H9 (cell line): ENCODE measurements at regions not wholly inside any gene's neighbourhood (a gene's known extent, or its start where the extent isn't known, plus 50 kb on each side); places are given as distances from the start of the nearest gene placed in this dataset.

Experiments
- DNase-seq: peaks from one replicate; pipeline ENCODE4 v3.0.0-alpha.2; 2017
- H2AFZ ChIP-seq: one replicate; pipeline ENCODE4 v1.6.1; 2013; ENCODE audit warnings: mild to moderate bottlenecking, low read length, control low read depth, moderate library complexity
- H2AK5ac ChIP-seq: 2 replicates; pipeline ENCODE4 v1.6.1; 2013; ENCODE audit warnings: low read length, control low read depth, mixed read lengths; ENCODE audit not compliant: insufficient read length
- H2BK120ac ChIP-seq: one replicate; pipeline ENCODE4 v1.6.1; 2013; ENCODE audit warnings: low read depth, mild to moderate bottlenecking, low read length, control low read depth, inconsistent platforms; ENCODE audit not compliant: poor library complexity, severe bottlenecking
- H2BK12ac ChIP-seq: 2 replicates; pipeline ENCODE4 v1.6.1; 2013; ENCODE audit warnings: low read length, control low read depth, mixed read lengths, low read depth; ENCODE audit not compliant: insufficient read length
- H2BK15ac ChIP-seq: 2 replicates; pipeline ENCODE4 v1.6.1; 2013; ENCODE audit warnings: low read depth, low read length, control low read depth
- H2BK20ac ChIP-seq: one replicate; pipeline ENCODE4 v1.6.1; 2013; ENCODE audit warnings: low read depth, mild to moderate bottlenecking, low read length, control low read depth, inconsistent platforms; ENCODE audit not compliant: poor library complexity, severe bottlenecking
- H2BK5ac ChIP-seq: 2 replicates; pipeline ENCODE4 v1.6.1; 2013; ENCODE audit warnings: low read length, control low read depth, mixed read lengths; ENCODE audit not compliant: insufficient read length
- H3K14ac ChIP-seq: 2 replicates; pipeline ENCODE4 v1.6.1; 2013; ENCODE audit warnings: low read length, control low read depth; ENCODE audit not compliant: insufficient read depth
- H3K18ac ChIP-seq: 2 replicates; pipeline ENCODE4 v1.6.1; 2013; ENCODE audit warnings: low read depth, mild to moderate bottlenecking, mixed read lengths, low read length, control low read depth; ENCODE audit not compliant: insufficient read length
- H3K23ac ChIP-seq: 2 replicates; pipeline ENCODE4 v1.6.1; 2013; ENCODE audit warnings: low read length, control low read depth, mixed read lengths, low read depth; ENCODE audit not compliant: insufficient read length
- H3K23me2 ChIP-seq: 2 replicates; pipeline ENCODE4 v1.6.1; 2013; ENCODE audit warnings: low read depth, mild to moderate bottlenecking, mixed read lengths, low read length, control low read depth; ENCODE audit not compliant: insufficient read length, poor library complexity, severe bottlenecking
- H3K27ac ChIP-seq: 2 replicates; pipeline ENCODE4 v1.5.1; 2013; ENCODE audit warnings: low read length, control low read depth, mixed read lengths, low read depth; ENCODE audit not compliant: insufficient read length
- H3K27me3 ChIP-seq: 2 replicates; pipeline ENCODE4 v1.6.1; 2013; ENCODE audit warnings: low read length, control low read depth, inconsistent platforms; ENCODE audit not compliant: insufficient read depth
- H3K4ac ChIP-seq: 2 replicates; pipeline ENCODE4 v1.6.1; 2013; ENCODE audit warnings: low read depth, mild to moderate bottlenecking, control low read depth, inconsistent platforms, low read length, moderate library complexity
- H3K4me1 ChIP-seq: 2 replicates; pipeline ENCODE4 v1.6.1; 2013; ENCODE audit warnings: low read length, control low read depth, inconsistent platforms; ENCODE audit not compliant: insufficient read depth
- H3K4me2 ChIP-seq: 2 replicates; pipeline ENCODE4 v1.6.1; 2013; ENCODE audit warnings: low read length, control low read depth, mixed read lengths; ENCODE audit not compliant: insufficient read length, insufficient read depth
- H3K56ac ChIP-seq: 2 replicates; pipeline ENCODE4 v1.6.1; 2013; ENCODE audit warnings: low read depth, mild to moderate bottlenecking, mixed read lengths, low read length, control low read depth; ENCODE audit not compliant: insufficient read length
- H3K79me1 ChIP-seq: 2 replicates; pipeline ENCODE4 v1.6.1; 2013; ENCODE audit warnings: low read depth, mild to moderate bottlenecking, moderate library complexity, low read length, control low read depth, inconsistent platforms; ENCODE audit not compliant: insufficient read depth, poor library complexity, severe bottlenecking
- H3K79me2 ChIP-seq: 2 replicates; pipeline ENCODE4 v1.6.1; 2013; ENCODE audit warnings: low read length, control low read depth, inconsistent platforms; ENCODE audit not compliant: insufficient read depth
- H3K9ac ChIP-seq: 2 replicates; pipeline ENCODE4 v1.6.1; 2013; ENCODE audit warnings: low read length, control low read depth, mixed read lengths; ENCODE audit not compliant: insufficient read length; ENCODE audit errors: extremely low read depth
- H3K9me3 ChIP-seq: one replicate; pipeline ENCODE4 v1.6.1; 2013; ENCODE audit warnings: low read depth, low read length, inconsistent platforms; ENCODE audit not compliant: control insufficient read depth
- H3T11ph ChIP-seq: one replicate; pipeline ENCODE4 v1.6.1; 2013; ENCODE audit warnings: mild to moderate bottlenecking, low read length, control low read depth, inconsistent platforms
- H4K20me1 ChIP-seq: one replicate; pipeline ENCODE4 v1.6.1; 2013; ENCODE audit not compliant: control insufficient read depth, insufficient read length, insufficient read depth
- H4K5ac ChIP-seq: 2 replicates; pipeline ENCODE4 v1.6.1; 2013; ENCODE audit warnings: low read depth, mild to moderate bottlenecking, mixed read lengths, low read length, control low read depth; ENCODE audit not compliant: insufficient read length
- H4K8ac ChIP-seq: replicated peaks from 2 replicates; pipeline ENCODE4 v1.6.1; 2013; ENCODE audit warnings: low read length, control low read depth, mixed read lengths, low read depth; ENCODE audit not compliant: insufficient read length
- H4K91ac ChIP-seq: 2 replicates; pipeline ENCODE4 v1.6.1; 2013; ENCODE audit warnings: low read depth, mild to moderate bottlenecking, moderate library complexity, mixed read lengths, low read length, control low read depth; ENCODE audit not compliant: insufficient read length
- H3K27ac Mint-ChIP-seq, 3 experiments: 2 replicates in 2 of 3; 3 replicates in 1 of 3; pipeline ENCODE4 v1.8.0; 2020 to 2021; ENCODE audit warnings: mixed read lengths in 3 of 3, mild to moderate bottlenecking in 1 of 3, moderate library complexity in 1 of 3
- H3K27me3 Mint-ChIP-seq: 2 replicates; pipeline ENCODE4 v1.8.0; 2021; ENCODE audit warnings: low read depth, mild to moderate bottlenecking, moderate library complexity, mixed read lengths
- H3K36me3 Mint-ChIP-seq, 3 experiments: 2 replicates in 2 of 3; 3 replicates in 1 of 3; pipeline ENCODE4 v1.8.0; 2020 to 2021; ENCODE audit warnings: low read depth in 3 of 3, mixed read lengths in 3 of 3; ENCODE audit not compliant: insufficient read depth in 1 of 3
- H3K4me1 Mint-ChIP-seq, 2 experiments: 2 replicates each; pipeline ENCODE4 v1.8.0; 2020; ENCODE audit warnings: mixed read lengths in 2 of 2
- H3K4me3 Mint-ChIP-seq, 2 experiments: 2 replicates in 1 of 2; 3 replicates in 1 of 2; pipeline ENCODE4 v1.8.0; 2020 to 2021; ENCODE audit warnings: mild to moderate bottlenecking in 2 of 2, mixed read lengths in 2 of 2, moderate library complexity in 1 of 2
- H3K9me3 Mint-ChIP-seq, 2 experiments: 2 replicates in 1 of 2; 3 replicates in 1 of 2; pipeline ENCODE4 v1.8.0; 2020; ENCODE audit warnings: mild to moderate bottlenecking in 2 of 2, mixed read lengths in 2 of 2, moderate library complexity in 1 of 2
- WGBS: extraction: QIAGEN DNeasy Blood & Tissue Kit; methylation state at CpG from one replicate; pipeline ENCODE4 v1.1.7; 2013; ENCODE audit warnings: missing lambda C conversion rate, low lambda C conversion rate, mixed read lengths; ENCODE audit not compliant: insufficient read length; ENCODE audit errors: extremely low coverage; 5-methylcytosine and 5-hydroxymethylcytosine counted together
- TF ChIP-seq, protein P1 (sequence below): fragments of 200-600 bp; sonication (generic); conservative IDR thresholded peaks from 3 replicates; pipeline ENCODE4 v1.8.0; 2021; ENCODE audit warnings: antibody characterized with exemption, mild to moderate bottlenecking

DNA sequence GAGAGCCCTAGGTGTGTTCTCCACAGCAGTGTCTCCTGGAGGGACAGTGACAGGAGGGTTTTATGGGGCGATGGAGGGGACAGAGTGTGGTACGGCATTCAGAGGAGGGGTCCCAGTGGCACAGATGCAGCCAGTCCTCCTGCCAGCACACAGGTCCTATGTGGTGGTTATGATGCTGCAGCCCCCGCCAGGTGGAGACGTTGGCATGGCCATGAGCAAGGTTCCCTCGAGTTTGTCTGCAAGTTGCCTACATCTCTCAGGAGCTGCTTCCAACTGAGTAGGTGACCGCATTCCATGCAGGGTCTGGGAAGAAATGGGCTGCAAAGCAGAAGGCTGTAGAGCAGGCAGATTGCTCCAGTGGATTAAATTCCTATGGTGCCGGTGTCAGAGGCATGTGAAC is 646.0 kb downstream of the TBC1D22A start:
- no peaks in the 10 kb centered on the region for H3K4me1 Mint-ChIP-seq
- Histone ChIP-seq H3K23ac (no peak overlapping the region), H3K18ac (no peak overlapping the region), H2AFZ (no peak overlapping the region), H2AK5ac (no peak overlapping the region), H3K27me3 (no peaks in the 10 kb centered on the region), H2BK5ac (no peak overlapping the region), H3K4me2 (no peak overlapping the region), H2BK120ac (no peak overlapping the region), H2BK12ac (no peak overlapping the region), H3K9me3 (peaks cover 86% of the 10 kb centered on the region), H4K91ac (no peak overlapping the region), H2BK15ac (no peak overlapping the region), H3K14ac (no peak overlapping the region), H3K4me1 (no peaks in the 10 kb centered on the region), H4K5ac (no peak overlapping the region), H4K8ac (no peak overlapping the region), H3K4ac (no peak overlapping the region), H3K79me2 (no peaks in the 10 kb centered on the region), H4K20me1 (no peaks in the 10 kb centered on the region), H3K56ac (no peak overlapping the region), H3K27ac (no peak overlapping the region), H3K23me2 (no peaks in the 10 kb centered on the region), H3K79me1 (no peaks in the 10 kb centered on the region), H3T11ph (no peak overlapping the region), H2BK20ac (no peak overlapping the region), H3K9ac (no peak overlapping the region)
- WGBS, result no CpG with 5 or more reads among the region's 7 CpGs
- TF ChIP-seq, protein P1, sequence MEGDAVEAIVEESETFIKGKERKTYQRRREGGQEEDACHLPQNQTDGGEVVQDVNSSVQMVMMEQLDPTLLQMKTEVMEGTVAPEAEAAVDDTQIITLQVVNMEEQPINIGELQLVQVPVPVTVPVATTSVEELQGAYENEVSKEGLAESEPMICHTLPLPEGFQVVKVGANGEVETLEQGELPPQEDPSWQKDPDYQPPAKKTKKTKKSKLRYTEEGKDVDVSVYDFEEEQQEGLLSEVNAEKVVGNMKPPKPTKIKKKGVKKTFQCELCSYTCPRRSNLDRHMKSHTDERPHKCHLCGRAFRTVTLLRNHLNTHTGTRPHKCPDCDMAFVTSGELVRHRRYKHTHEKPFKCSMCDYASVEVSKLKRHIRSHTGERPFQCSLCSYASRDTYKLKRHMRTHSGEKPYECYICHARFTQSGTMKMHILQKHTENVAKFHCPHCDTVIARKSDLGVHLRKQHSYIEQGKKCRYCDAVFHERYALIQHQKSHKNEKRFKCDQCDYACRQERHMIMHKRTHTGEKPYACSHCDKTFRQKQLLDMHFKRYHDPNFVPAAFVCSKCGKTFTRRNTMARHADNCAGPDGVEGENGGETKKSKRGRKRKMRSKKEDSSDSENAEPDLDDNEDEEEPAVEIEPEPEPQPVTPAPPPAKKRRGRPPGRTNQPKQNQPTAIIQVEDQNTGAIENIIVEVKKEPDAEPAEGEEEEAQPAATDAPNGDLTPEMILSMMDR, result no peak
- no peak for DNase-seq
- peaks cover 3% of the 10 kb centered on the region for H3K27me3 Mint-ChIP-seq
- peaks cover 89 to 98% of the 10 kb centered on the region in 2 experiments for H3K9me3 Mint-ChIP-seq
- peaks cover 3 to 43% (median 24%) of the 10 kb centered on the region in 3 experiments; a peak in 6 of 7 replicates for H3K36me3 Mint-ChIP-seq
- no peak overlapping the region for H3K27ac Mint-ChIP-seq
- no peak overlapping the region for H3K4me3 Mint-ChIP-seq
